Epithelial cell of proximal tubule (primary cell): ENCODE measurements at regions not wholly inside any gene's neighbourhood (a gene's known extent, or its start where the extent isn't known, plus 50 kb on each side); places are given as distances from the start of the nearest gene placed in this dataset.

Experiments used
- DNase-seq: peaks from one replicate; pipeline ENCODE4 v3.0.0-alpha.2; 2011; ENCODE audit warnings: low read depth
- H3K4me3 ChIP-seq: 2 replicates; pipeline ENCODE4 v1.5.1; 2011; ENCODE audit warnings: low read depth, mild to moderate bottlenecking, low read length
- CTCF ChIP-seq: conservative IDR thresholded peaks from 2 replicates; pipeline ENCODE4 v1.5.1; 2012; ENCODE audit warnings: low read depth, mild to moderate bottlenecking, low read length

GRCh38 chr18:24703316-24703715 lies 242.9 kb downstream of the HRH4 start:
- no peak for TF ChIP-seq CTCF
- no peak for DNase-seq
- no peak overlapping the region for H3K4me3 ChIP-seq

GRCh38 chr18:24704946-24705630 lies 244.7 kb downstream of the HRH4 start:
- no peak for DNase-seq
- no peak for TF ChIP-seq CTCF
- H3K4me3 ChIP-seq, result no peak overlapping the region

- no peak for DNase-seq
- no peak for TF ChIP-seq CTCF
These were observed 250.0 kb downstream of the HRH4 start for GRCh38 chr18:24710474-24710873.

GRCh38 chr18:24719791-24720190 lies 259.4 kb downstream of the HRH4 start:
- no peak for DNase-seq
- no peak for TF ChIP-seq CTCF
- H3K4me3 ChIP-seq, result no peak overlapping the region

More at GRCh38 chr18:24710474-24710873, 250.0 kb downstream of the HRH4 start:
- H3K4me3 ChIP-seq, result no peak overlapping the region

- no peak for TF ChIP-seq CTCF
- H3K4me3 ChIP-seq, result no peak overlapping the region
- no peak for DNase-seq
These were observed 261.0 kb downstream of the HRH4 start for GRCh38 chr18:24721388-24721787.

GRCh38 chr18:24725644-24726415 lies 265.4 kb downstream of the HRH4 start:
- no peak overlapping the region for H3K4me3 ChIP-seq
- no peak for DNase-seq
- no peak for TF ChIP-seq CTCF
